Activated CD8-positive, alpha-beta T cell treated with anti-CD3 and anti-CD28 coated beads for 36 hours (primary cell): ENCODE measurements at regions not wholly inside any gene's neighbourhood (a gene's known extent, or its start where the extent isn't known, plus 50 kb on each side); places are given as distances from the start of the nearest gene placed in this dataset.

Source experiments
- ATAC-seq: fragments of 200-7000 bp; cut with Tn5 transposase; one replicate; pipeline ENCODE4 v1.10.0; 2021; ENCODE audit warnings: mild to moderate bottlenecking, moderate library complexity
- CTCF ChIA-PET: fragments of 350-600 bp; sonication (Branson Sonifier 250); formaldehyde crosslinking; loops from one replicate; lab custom pipeline; 2021; ENCODE audit warnings: antibody characterized with exemption; lab: Charles Lee
- POLR2A ChIA-PET: fragments of 350-600 bp; sonication (Branson Sonifier 250); formaldehyde crosslinking; loops from one replicate; lab custom pipeline; 2021; ENCODE audit warnings: antibody characterized with exemption; lab: Charles Lee
- DNase-seq: peaks from one replicate; pipeline ENCODE4 v3.0.0-alpha.2; 2020
- H3K27ac Mint-ChIP-seq: one replicate; pipeline ENCODE4 v1.8.0; 2021; ENCODE audit warnings: mild to moderate bottlenecking, mixed read lengths
- H3K27me3 Mint-ChIP-seq: one replicate; pipeline ENCODE4 v1.8.0; 2021; ENCODE audit warnings: mixed read lengths
- H3K36me3 Mint-ChIP-seq: one replicate; pipeline ENCODE4 v1.8.0; 2021; ENCODE audit warnings: low read depth, mixed read lengths
- H3K4me1 Mint-ChIP-seq: one replicate; pipeline ENCODE4 v1.8.0; 2021; ENCODE audit warnings: low read depth, mixed read lengths
- H3K4me3 Mint-ChIP-seq: one replicate; pipeline ENCODE4 v1.8.0; 2021; ENCODE audit warnings: mild to moderate bottlenecking, moderate library complexity, mixed read lengths
- H3K9me3 Mint-ChIP-seq: one replicate; pipeline ENCODE4 v1.8.0; 2021; ENCODE audit warnings: mixed read lengths
- CTCF ChIP-seq: fragments of 200-600 bp; IDR thresholded peaks from one replicate; pipeline ENCODE4 v1.8.0; 2022; ENCODE audit warnings: antibody characterized with exemption, mild to moderate bottlenecking
- intact Hi-C: fragments of 100-400 bp; cut with micrococcal nuclease; formaldehyde crosslinking; loops from one replicate; pipeline ENCODE4 v1.10.0; 2022

DNA sequence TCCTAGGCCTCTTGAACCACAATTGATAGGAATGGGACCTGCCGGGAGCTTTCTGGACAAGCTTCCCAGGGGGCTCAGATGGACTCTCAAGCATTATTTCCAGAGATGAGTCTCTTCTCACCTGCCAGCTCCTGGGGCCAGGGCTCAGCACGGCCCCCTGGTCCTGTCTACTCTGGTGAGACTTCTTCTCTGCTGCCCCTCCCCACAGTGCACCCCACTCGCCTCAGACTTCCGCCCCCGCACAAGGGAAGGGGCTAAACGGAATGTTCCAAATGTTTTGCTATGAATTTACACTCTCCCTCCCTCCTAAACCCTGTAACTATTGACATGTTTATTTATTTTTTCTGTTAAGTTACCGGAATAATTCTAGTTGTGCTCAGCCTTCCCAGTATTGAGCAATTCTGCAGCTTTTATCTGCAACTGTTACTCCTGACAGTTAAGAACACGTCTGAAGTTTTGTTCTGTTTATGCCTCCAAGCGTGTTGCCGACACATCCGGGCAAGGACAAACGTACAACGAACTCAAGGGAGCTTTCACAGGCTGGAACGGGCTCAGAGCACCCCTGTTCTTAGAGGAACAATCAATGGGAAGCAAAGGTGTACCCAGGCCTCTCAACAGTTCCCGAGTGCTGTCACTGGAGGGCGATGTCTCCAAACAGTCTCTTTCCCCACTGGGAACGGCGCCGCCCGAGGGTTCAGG is 55.2 kb downstream of the FHIP2A start:
- H3K27me3 Mint-ChIP-seq = peaks cover 36% of the 10 kb centered on the region

GRCh38 chr10:114877301-114877644 is 55.7 kb downstream of the FHIP2A start:
- H3K4me3 Mint-ChIP-seq = no peak overlapping the region
- H3K9me3 Mint-ChIP-seq = no peaks in the 10 kb centered on the region
- ATAC-seq (no peak), DNase-seq (no peak)
- no peaks in the 10 kb centered on the region for H3K36me3 Mint-ChIP-seq
- intact Hi-C loops = loop anchor here (2.0 kb wide), 1 partner anchor 252 kb away; no protein-coding TSS in a partner anchor
- CTCF ChIA-PET = interaction anchor here (0.8 to 2.9 kb wide), 21 partner anchors 8 to 406 kb away, joined by 3 to 14 read pairs (median 4); partner anchors contain the start of gene TRUB1
- no peak overlapping the region for H3K27ac Mint-ChIP-seq
- TF ChIP-seq CTCF = peak; percentile 66
- peaks cover 36% of the 10 kb centered on the region for H3K27me3 Mint-ChIP-seq
- POLR2A ChIA-PET = no interaction called here
- peaks cover 10% of the 10 kb centered on the region for H3K4me1 Mint-ChIP-seq

More for the DNA sequence above, 55.2 kb downstream of the FHIP2A start:
- H3K9me3 Mint-ChIP-seq = no peaks in the 10 kb centered on the region
- intact Hi-C loops = loop anchor here (2.0 kb wide), 1 partner anchor 252 kb away; no protein-coding TSS in a partner anchor
- ChIA-PET POLR2A (no interaction called here), CTCF (interaction anchor here (0.6 to 2.9 kb wide), 22 partner anchors 8 to 406 kb away, joined by 3 to 14 read pairs (median 4); partner anchors contain the start of gene TRUB1)
- no peak for TF ChIP-seq CTCF
- no peaks in the 10 kb centered on the region for H3K36me3 Mint-ChIP-seq
- H3K27ac Mint-ChIP-seq = no peak overlapping the region
- H3K4me3 Mint-ChIP-seq = no peak overlapping the region
- ATAC-seq (peak; percentile 81), DNase-seq (peak; percentile 73)
- H3K4me1 Mint-ChIP-seq = peaks cover 10% of the 10 kb centered on the region

- ATAC-seq (no peak), DNase-seq (no peak)
- ChIA-PET POLR2A (no interaction called here), CTCF (interaction anchor here (0.6 to 2.0 kb wide), 15 partner anchors 9 to 575 kb away, joined by 3 to 18 read pairs (median 3); partner anchors contain the start of genes FHIP2A and TRUB1)
- Mint-ChIP-seq H3K4me3 (no peak overlapping the region), H3K27ac (no peak overlapping the region), H3K36me3 (no peaks in the 10 kb centered on the region), H3K4me1 (peaks cover 10% of the 10 kb centered on the region), H3K9me3 (no peaks in the 10 kb centered on the region), H3K27me3 (peaks cover 27% of the 10 kb centered on the region)
- intact Hi-C loops = no loop called here
- no peak for TF ChIP-seq CTCF
Observed at GRCh38 chr10:114879093-114879492, 57.5 kb downstream of the FHIP2A start.

DNA sequence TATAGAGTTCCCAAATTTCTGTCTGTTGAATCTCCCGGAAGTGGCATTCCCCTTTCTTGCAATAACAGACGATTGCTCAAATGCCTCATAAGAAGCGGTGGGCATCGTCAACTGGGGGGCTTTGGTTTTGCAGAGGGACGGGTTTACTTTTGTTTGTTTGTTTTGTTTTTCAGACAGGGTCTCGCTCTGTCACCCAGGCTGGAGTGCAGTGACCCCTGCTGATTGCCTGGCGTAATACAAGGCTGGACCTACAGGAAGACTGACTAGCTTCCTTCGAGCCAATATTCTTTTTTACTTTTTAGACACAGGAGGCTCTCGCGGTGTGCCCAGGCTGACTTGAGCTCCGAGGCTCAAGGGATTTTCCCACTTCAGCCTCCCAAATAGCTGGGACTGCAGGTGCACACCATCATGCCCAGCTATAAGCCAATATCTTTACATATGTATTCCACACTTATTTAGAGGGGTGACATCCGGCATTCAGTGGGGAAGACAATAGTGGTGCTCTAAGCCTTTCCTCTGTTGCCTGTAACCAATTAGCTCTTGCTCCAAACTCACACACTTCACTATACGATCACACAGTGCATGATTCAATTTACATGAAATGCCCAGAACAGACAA is 58.1 kb downstream of the FHIP2A start:
- Mint-ChIP-seq H3K4me3 (no peak overlapping the region), H3K27ac (no peak overlapping the region), H3K9me3 (no peaks in the 10 kb centered on the region), H3K4me1 (peaks cover 10% of the 10 kb centered on the region), H3K36me3 (no peaks in the 10 kb centered on the region), H3K27me3 (peaks cover 27% of the 10 kb centered on the region)
- CTCF ChIA-PET = interaction anchor here (0.6 to 2.0 kb wide), 13 partner anchors 10 to 576 kb away, joined by 3 to 18 read pairs (median 4); partner anchors contain the start of gene TRUB1
- ATAC-seq (peak; percentile 64), DNase-seq (peak; percentile 71)
- intact Hi-C loops = no loop called here
- POLR2A ChIA-PET = no interaction called here
- TF ChIP-seq CTCF = peak; percentile 69

DNA sequence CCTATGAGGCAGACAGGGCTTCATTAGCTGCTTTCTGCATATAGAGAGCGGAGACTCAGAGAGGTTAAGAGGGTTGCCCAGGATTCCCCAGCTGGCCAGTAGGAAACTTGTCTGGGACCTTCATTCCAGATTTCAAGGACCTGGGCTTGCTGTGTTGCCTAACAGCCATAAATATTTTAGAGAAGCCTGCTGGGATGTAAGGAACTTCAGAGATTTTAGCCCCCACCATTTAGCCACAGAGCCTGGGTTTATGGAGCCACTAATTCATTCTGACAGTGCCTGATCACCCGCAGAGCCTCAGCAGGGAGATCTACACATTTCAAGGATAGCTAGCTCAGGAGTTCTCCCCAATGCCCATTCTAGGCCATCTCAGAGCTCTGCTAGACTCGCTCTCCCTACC is 56.6 kb upstream of the TRUB1 start:
- H3K27ac Mint-ChIP-seq = no peak overlapping the region
- ChIA-PET POLR2A (interaction anchor here (1.1 kb wide), 1 partner anchor 61 kb away, joined by 3 read pairs; no protein-coding TSS in a partner anchor), CTCF (interaction anchor here (1.2 kb wide), 1 partner anchor 9 kb away, joined by 4 read pairs; no protein-coding TSS in a partner anchor)
- no peak for DNase-seq
- H3K27me3 Mint-ChIP-seq = peaks cover 15% of the 10 kb centered on the region
- H3K36me3 Mint-ChIP-seq = no peaks in the 10 kb centered on the region
- no peak for ATAC-seq
- H3K4me1 Mint-ChIP-seq = peaks cover 4% of the 10 kb centered on the region
- intact Hi-C loops = no loop called here
- no peak for TF ChIP-seq CTCF
- H3K4me3 Mint-ChIP-seq = no peak overlapping the region
- H3K9me3 Mint-ChIP-seq = no peaks in the 10 kb centered on the region
